GM23248 (cell line): ENCODE measurements at regions not wholly inside any gene's neighbourhood (a gene's known extent, or its start where the extent isn't known, plus 50 kb on each side); places are given as distances from the start of the nearest gene placed in this dataset.

Source experiments
- EZH2 ChIP-seq: fragments of 200-600 bp; sonication (generic); IDR thresholded peaks from 2 replicates; pipeline ENCODE4 v1.6.1; 2018; ENCODE audit warnings: antibody characterized with exemption, mild to moderate bottlenecking; ENCODE audit not compliant: insufficient read depth, poor library complexity, severe bottlenecking
- EZH2phosphoT487 ChIP-seq: fragments of 200-600 bp; sonication (generic); IDR thresholded peaks from 2 replicates; pipeline ENCODE4 v1.6.1; 2018; ENCODE audit warnings: antibody characterized with exemption, moderate library complexity, mild to moderate bottlenecking, low read depth; ENCODE audit not compliant: insufficient read depth

- no peak for TF ChIP-seq EZH2phosphoT487
- no peak for TF ChIP-seq EZH2
Measured at GRCh38 chr6:113718588-113718987, 138.6 kb upstream of the MARCKS start.
